ENCODE measurements at regions not wholly inside any gene's neighbourhood (a gene's known extent, or its start where the extent isn't known, plus 50 kb on each side); places are given as distances from the start of the nearest gene placed in this dataset.

DNA sequence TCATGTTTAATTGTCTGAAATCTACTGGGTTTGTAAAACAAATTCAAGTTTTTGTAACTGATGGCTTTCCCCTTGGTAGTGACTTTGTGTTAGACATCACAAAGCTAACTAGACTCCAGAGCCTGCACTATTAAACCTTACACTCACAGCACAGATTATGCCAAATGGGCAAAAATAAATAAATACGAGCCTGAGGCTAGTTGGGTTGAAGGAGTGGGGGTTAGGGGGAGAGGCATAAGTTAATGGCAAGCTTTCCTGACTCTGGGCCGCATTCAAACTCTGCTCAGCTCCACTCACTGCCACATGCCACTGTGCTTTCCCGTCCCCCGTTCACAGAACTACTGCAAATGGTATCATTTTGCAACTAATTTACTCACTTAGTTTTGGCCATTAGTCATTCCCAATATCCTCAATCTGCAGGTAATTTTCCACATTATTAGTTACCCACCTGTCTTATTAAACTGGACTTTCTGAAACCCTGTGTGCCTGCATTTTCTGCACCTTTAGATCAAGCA, 1079.9 kb upstream of the PIK3C3 start:
- no peak overlapping the region for H3K4me3 ChIP-seq (IDR thresholded peaks at IDR 0.05; ENCODE audit: insufficient read depth, low read depth, low read length)
- H3K4me1 ChIP-seq (ENCODE audit: low read depth, poor library complexity, severe bottlenecking) = no peaks in the 10 kb centered on the region
- H3K79me2 ChIP-seq (ENCODE audit: insufficient read depth, low read depth) = no peaks in the 10 kb centered on the region
- no peak overlapping the region for H3K27ac ChIP-seq
- H4K20me1 ChIP-seq (ENCODE audit: insufficient read depth) = no peaks in the 10 kb centered on the region
- H2AFZ ChIP-seq (ENCODE audit: low read depth) = no peak overlapping the region
- no peak overlapping the region for H3K9ac ChIP-seq
- no peaks in the 10 kb centered on the region for H3K27me3 ChIP-seq (ENCODE audit: insufficient read depth, low read depth)
- TF ChIP-seq, protein P1, sequence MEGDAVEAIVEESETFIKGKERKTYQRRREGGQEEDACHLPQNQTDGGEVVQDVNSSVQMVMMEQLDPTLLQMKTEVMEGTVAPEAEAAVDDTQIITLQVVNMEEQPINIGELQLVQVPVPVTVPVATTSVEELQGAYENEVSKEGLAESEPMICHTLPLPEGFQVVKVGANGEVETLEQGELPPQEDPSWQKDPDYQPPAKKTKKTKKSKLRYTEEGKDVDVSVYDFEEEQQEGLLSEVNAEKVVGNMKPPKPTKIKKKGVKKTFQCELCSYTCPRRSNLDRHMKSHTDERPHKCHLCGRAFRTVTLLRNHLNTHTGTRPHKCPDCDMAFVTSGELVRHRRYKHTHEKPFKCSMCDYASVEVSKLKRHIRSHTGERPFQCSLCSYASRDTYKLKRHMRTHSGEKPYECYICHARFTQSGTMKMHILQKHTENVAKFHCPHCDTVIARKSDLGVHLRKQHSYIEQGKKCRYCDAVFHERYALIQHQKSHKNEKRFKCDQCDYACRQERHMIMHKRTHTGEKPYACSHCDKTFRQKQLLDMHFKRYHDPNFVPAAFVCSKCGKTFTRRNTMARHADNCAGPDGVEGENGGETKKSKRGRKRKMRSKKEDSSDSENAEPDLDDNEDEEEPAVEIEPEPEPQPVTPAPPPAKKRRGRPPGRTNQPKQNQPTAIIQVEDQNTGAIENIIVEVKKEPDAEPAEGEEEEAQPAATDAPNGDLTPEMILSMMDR (conservative IDR thresholded peaks at IDR 0.05; ENCODE audit: low read depth, low read length) = no peak
- no peak overlapping the region for H3K4me2 ChIP-seq
- H3K36me3 ChIP-seq (ENCODE audit: insufficient read depth) = no peaks in the 10 kb centered on the region

DNA sequence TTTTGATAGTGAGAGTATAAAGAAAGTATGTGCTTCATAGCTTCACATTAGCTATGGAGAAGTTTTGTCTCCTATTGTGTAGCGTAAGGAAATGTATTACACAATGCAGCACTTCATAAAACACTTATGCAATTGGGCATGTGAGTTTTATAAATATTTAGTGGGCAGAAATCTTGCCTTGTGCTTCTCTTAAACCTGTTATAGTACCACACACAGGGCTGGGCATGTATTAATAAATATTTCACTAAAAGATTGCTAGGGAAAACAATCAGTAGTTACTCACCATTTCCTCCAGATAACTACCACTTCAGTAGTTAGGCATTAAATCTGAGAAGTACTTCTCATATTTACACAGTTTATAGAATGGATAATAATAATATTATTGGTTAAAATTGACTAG, 1080.8 kb upstream of the PIK3C3 start:
- H3K4me1 ChIP-seq (ENCODE audit: low read depth, poor library complexity, severe bottlenecking) = no peaks in the 10 kb centered on the region
- H4K20me1 ChIP-seq (ENCODE audit: insufficient read depth) = no peaks in the 10 kb centered on the region
- H3K4me3 ChIP-seq (IDR thresholded peaks at IDR 0.05; ENCODE audit: insufficient read depth, low read depth, low read length) = no peak overlapping the region
- H3K9ac ChIP-seq = no peak overlapping the region
- no peak overlapping the region for H2AFZ ChIP-seq (ENCODE audit: low read depth)
- no peaks in the 10 kb centered on the region for H3K79me2 ChIP-seq (ENCODE audit: insufficient read depth, low read depth)
- no peak overlapping the region for H3K27ac ChIP-seq
- no peak overlapping the region for H3K4me2 ChIP-seq
- no peaks in the 10 kb centered on the region for H3K36me3 ChIP-seq (ENCODE audit: insufficient read depth)
- H3K27me3 ChIP-seq (ENCODE audit: insufficient read depth, low read depth) = no peaks in the 10 kb centered on the region
- TF ChIP-seq, protein P1 (conservative IDR thresholded peaks at IDR 0.05; ENCODE audit: low read depth, low read length) = no peak

DNA sequence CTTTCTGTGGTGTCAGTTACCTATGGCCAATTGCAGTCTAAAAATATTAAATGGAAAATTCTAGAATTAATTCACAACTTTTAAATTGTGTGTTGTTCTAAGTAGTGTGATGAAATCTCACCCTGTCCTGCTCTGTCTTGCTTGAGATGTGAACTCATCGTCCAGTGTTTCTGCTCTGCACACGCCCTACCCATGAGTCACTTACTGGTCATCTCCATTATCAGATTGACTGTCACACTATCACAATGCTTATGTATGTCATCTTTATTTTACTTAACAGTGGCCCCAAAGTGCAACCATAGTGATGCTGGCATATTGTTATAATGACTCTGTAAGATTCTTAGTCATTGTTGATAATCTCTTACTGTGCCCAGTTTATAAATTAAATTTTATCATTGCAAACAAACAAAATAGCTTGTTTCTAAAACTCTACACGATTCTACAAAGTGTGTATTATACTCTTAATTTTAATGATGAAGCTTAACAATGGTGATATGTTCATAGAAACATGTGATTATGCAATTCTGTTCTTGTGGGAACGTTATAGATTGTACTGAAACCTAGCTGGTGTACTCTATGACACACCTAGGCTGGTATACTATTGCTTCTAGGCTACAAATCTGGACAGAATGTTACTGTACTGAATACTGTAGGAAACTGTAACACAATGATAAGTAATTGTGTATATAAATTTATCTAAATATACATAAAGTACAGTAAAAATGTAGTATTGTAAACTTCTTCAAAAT, 1086.8 kb upstream of the PIK3C3 start:
- TF ChIP-seq, protein P1 (conservative IDR thresholded peaks at IDR 0.05; ENCODE audit: low read depth, low read length) = no peak

DNA sequence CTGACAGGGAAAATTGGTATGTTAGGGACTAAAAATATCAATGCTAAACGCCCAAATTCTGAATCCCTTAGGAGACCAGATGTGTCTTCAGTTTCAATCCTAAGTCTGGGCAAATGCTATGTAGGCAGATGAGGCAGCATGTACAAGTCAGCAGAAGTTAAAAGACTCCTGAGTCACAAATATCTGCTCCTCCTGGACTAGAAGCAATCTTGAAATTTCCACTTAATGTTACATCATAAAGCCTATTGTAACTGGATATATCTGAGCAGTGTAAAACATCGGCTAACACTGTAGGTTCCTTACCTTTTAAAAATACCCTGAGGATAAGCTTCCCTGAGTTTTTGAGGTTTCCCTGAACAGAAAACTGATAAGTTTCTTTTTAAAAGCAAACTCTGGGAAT, 1087.6 kb upstream of the PIK3C3 start:
- no peak overlapping the region for H3K4me2 ChIP-seq
- no peak overlapping the region for H3K27ac ChIP-seq
- H3K9ac ChIP-seq = no peak overlapping the region

More for the DNA sequence above, 1086.8 kb upstream of the PIK3C3 start:
- Histone ChIP-seq H4K20me1 (ENCODE audit: insufficient read depth) (no peaks in the 10 kb centered on the region), H3K4me3 (IDR thresholded peaks at IDR 0.05; ENCODE audit: insufficient read depth, low read depth, low read length) (no peak overlapping the region), H3K27ac (no peak overlapping the region), H3K4me1 (ENCODE audit: low read depth, poor library complexity, severe bottlenecking) (no peaks in the 10 kb centered on the region), H3K27me3 (ENCODE audit: insufficient read depth, low read depth) (no peaks in the 10 kb centered on the region), H2AFZ (ENCODE audit: low read depth) (no peak overlapping the region), H3K79me2 (ENCODE audit: insufficient read depth, low read depth) (no peaks in the 10 kb centered on the region), H3K36me3 (ENCODE audit: insufficient read depth) (no peaks in the 10 kb centered on the region), H3K4me2 (no peak overlapping the region), H3K9ac (no peak overlapping the region)

More for the DNA sequence above, 1087.6 kb upstream of the PIK3C3 start:
- H4K20me1 ChIP-seq (ENCODE audit: insufficient read depth) = no peaks in the 10 kb centered on the region
- TF ChIP-seq, protein P1 (conservative IDR thresholded peaks at IDR 0.05; ENCODE audit: low read depth, low read length) = no peak
- no peaks in the 10 kb centered on the region for H3K79me2 ChIP-seq (ENCODE audit: insufficient read depth, low read depth)
- H3K27me3 ChIP-seq (ENCODE audit: insufficient read depth, low read depth) = no peaks in the 10 kb centered on the region
- no peaks in the 10 kb centered on the region for H3K4me1 ChIP-seq (ENCODE audit: low read depth, poor library complexity, severe bottlenecking)
- H3K4me3 ChIP-seq (IDR thresholded peaks at IDR 0.05; ENCODE audit: insufficient read depth, low read depth, low read length) = no peak overlapping the region
- H2AFZ ChIP-seq (ENCODE audit: low read depth) = no peak overlapping the region
- no peaks in the 10 kb centered on the region for H3K36me3 ChIP-seq (ENCODE audit: insufficient read depth)
